IMR-90 (cell line): ENCODE measurements at regions not wholly inside any gene's neighbourhood (a gene's known extent, or its start where the extent isn't known, plus 50 kb on each side); places are given as distances from the start of the nearest gene placed in this dataset.

Experiments used
- ATAC-seq: fragments of 200-7000 bp; cut with Tn5 transposase; 2 replicates; pipeline ENCODE4 v1.9.1; 2020; ENCODE audit warnings: low read depth, mild to moderate bottlenecking, moderate library complexity
- BruUV-seq: library from RNA; stranded (reverse); fragments of 400-500 nt; replicated peaks from 2 replicates; lab custom pipeline; 2021; lab: Mats Ljungman, UMichigan
- CTCF ChIA-PET: fragments of 300-600 bp; formaldehyde crosslinking; extraction: SDS; loops from one replicate; lab custom pipeline; 2021; ENCODE audit warnings: antibody characterized with exemption; lab: Yijun Ruan, JAX
- POLR2A ChIA-PET: fragments of 300-600 bp; sonication (Branson Sonifier 250); formaldehyde crosslinking; loops from one replicate; lab custom pipeline; 2022; ENCODE audit warnings: antibody characterized with exemption; ENCODE audit not compliant: unreplicated experiment; lab: Charles Lee
- DNase-seq: peaks from one replicate; pipeline ENCODE4 v3.0.0; 2013
- H2AFZ ChIP-seq: replicated peaks from 2 replicates; pipeline ENCODE3; 2013; ENCODE audit warnings: low read length, mild to moderate bottlenecking; ENCODE audit not compliant: poor library complexity
- H2AK5ac ChIP-seq: 2 replicates; pipeline ENCODE4 v1.6.1; 2013; ENCODE audit warnings: low read depth, low read length, inconsistent platforms
- H2AK9ac ChIP-seq: replicated peaks from 2 replicates; pipeline ENCODE3; 2013; ENCODE audit warnings: mild to moderate bottlenecking, low read depth, low read length, moderate library complexity; ENCODE audit not compliant: poor library complexity
- H2BK120ac ChIP-seq: 2 replicates; pipeline ENCODE4 v1.6.1; 2013; ENCODE audit warnings: low read depth, low read length, inconsistent platforms
- H2BK15ac ChIP-seq: 3 replicates; pipeline ENCODE4 v1.6.1; 2013; ENCODE audit warnings: low read depth, low read length, inconsistent platforms
- H2BK20ac ChIP-seq: 2 replicates; pipeline ENCODE4 v1.6.1; 2013; ENCODE audit warnings: low read depth, mild to moderate bottlenecking, inconsistent platforms, low read length, moderate library complexity
- H2BK5ac ChIP-seq: 2 replicates; pipeline ENCODE4 v1.6.1; 2013; ENCODE audit warnings: mild to moderate bottlenecking, low read depth, low read length, inconsistent platforms; ENCODE audit not compliant: poor library complexity, severe bottlenecking
- H3K14ac ChIP-seq: replicated peaks from 2 replicates; pipeline ENCODE4 v1.6.1; 2013; ENCODE audit warnings: low read depth, low read length, inconsistent platforms
- H3K18ac ChIP-seq: 2 replicates; pipeline ENCODE4 v1.6.1; 2013; ENCODE audit warnings: low read depth, low read length, control low read depth
- H3K23ac ChIP-seq: 2 replicates; pipeline ENCODE4 v1.6.1; 2013; ENCODE audit warnings: low read depth, low read length, inconsistent platforms
- H3K27ac ChIP-seq: 2 replicates; pipeline ENCODE4 v1.5.1; 2013; ENCODE audit warnings: mild to moderate bottlenecking, control low read depth, low read length; ENCODE audit not compliant: insufficient read depth
- H3K27me3 ChIP-seq: 2 replicates; pipeline ENCODE4 v1.6.1; 2013; ENCODE audit warnings: low read length; ENCODE audit not compliant: control insufficient read depth, insufficient read depth
- H3K36me3 ChIP-seq: 2 replicates; pipeline ENCODE4 v1.6.1; 2013; ENCODE audit warnings: low read length, mixed read lengths; ENCODE audit not compliant: control insufficient read depth, insufficient read depth
- H3K4ac ChIP-seq: 2 replicates; pipeline ENCODE4 v1.6.1; 2013; ENCODE audit warnings: low read depth, low read length, inconsistent platforms
- H3K4me1 ChIP-seq: 2 replicates; pipeline ENCODE4 v1.6.1; 2013; ENCODE audit warnings: low read length, mixed read lengths; ENCODE audit not compliant: control insufficient read depth, insufficient read depth
- H3K4me2 ChIP-seq: 2 replicates; pipeline ENCODE4 v1.6.1; 2013; ENCODE audit warnings: low read depth, mild to moderate bottlenecking, control low read depth, low read length, moderate library complexity
- H3K4me3 ChIP-seq: 2 replicates; pipeline ENCODE4 v1.5.1; 2013; ENCODE audit warnings: low read depth, mild to moderate bottlenecking, control low read depth, low read length, moderate library complexity; ENCODE audit not compliant: insufficient read depth
- H3K56ac ChIP-seq: 2 replicates; pipeline ENCODE4 v1.6.1; 2013; ENCODE audit warnings: low read length, inconsistent platforms; ENCODE audit not compliant: insufficient read depth; ENCODE audit errors: extremely low read depth
- H3K79me1 ChIP-seq, 2 experiments: 2 replicates each; pipeline ENCODE4 v1.6.1; 2013; ENCODE audit warnings: low read length in 2 of 2, inconsistent platforms in 1 of 2, low read depth in 1 of 2
- H3K9ac ChIP-seq: 2 replicates; pipeline ENCODE4 v1.6.1; 2013; ENCODE audit warnings: low read depth, low read length, control low read depth
- H3K9me1 ChIP-seq: 2 replicates; pipeline ENCODE4 v1.6.1; 2013; ENCODE audit warnings: low read length, inconsistent platforms; ENCODE audit not compliant: insufficient read depth
- H3K9me3 ChIP-seq: 2 replicates; pipeline ENCODE4 v1.6.1; 2013; ENCODE audit warnings: low read length; ENCODE audit not compliant: control insufficient read depth, insufficient read depth
- H4K20me1 ChIP-seq: 2 replicates; pipeline ENCODE4 v1.6.1; 2013; ENCODE audit warnings: low read length, inconsistent platforms; ENCODE audit not compliant: insufficient read depth
- H4K5ac ChIP-seq: 2 replicates; pipeline ENCODE4 v1.6.1; 2013; ENCODE audit warnings: mild to moderate bottlenecking, low read depth, low read length, control low read depth
- H4K8ac ChIP-seq, 2 experiments: 2 replicates each; pipeline ENCODE4 v1.6.1; 2013; ENCODE audit warnings: low read depth in 2 of 2, low read length in 2 of 2, control low read depth in 1 of 2, inconsistent platforms in 1 of 2
- H4K91ac ChIP-seq: 2 replicates; pipeline ENCODE4 v1.6.1; 2013; ENCODE audit warnings: low read depth, low read length, inconsistent platforms; ENCODE audit not compliant: insufficient read depth
- BHLHE40 ChIP-seq: fragments of 150-350 bp; IDR thresholded peaks from 2 replicates; pipeline ENCODE4 v1.6.1; 2016; ENCODE audit warnings: mild to moderate bottlenecking, low read depth, low read length
- CEBPB ChIP-seq: IDR thresholded peaks from 2 replicates; pipeline ENCODE4 v1.6.1; 2012; ENCODE audit warnings: low read depth, low read length, improper control_type of control experiment
- CHD1 ChIP-seq: IDR thresholded peaks from 2 replicates; pipeline ENCODE4 v1.6.1; 2012; ENCODE audit warnings: low read depth, low read length, improper control_type of control experiment
- CTCF ChIP-seq: conservative IDR thresholded peaks from 2 replicates; pipeline ENCODE4 v1.5.1; 2012; ENCODE audit warnings: mild to moderate bottlenecking, low read depth, low read length, improper control_type of control experiment
- ELK1 ChIP-seq: fragments of 150-350 bp; IDR thresholded peaks from 2 replicates; pipeline ENCODE4 v1.6.1; 2016; ENCODE audit warnings: low read depth, mild to moderate bottlenecking, low read length, moderate library complexity, borderline replicate concordance
- FOS ChIP-seq: fragments of 150-350 bp; IDR thresholded peaks from 2 replicates; pipeline ENCODE4 v1.6.1; 2016; ENCODE audit warnings: low read depth, low read length
- MAFK ChIP-seq: IDR thresholded peaks from 2 replicates; pipeline ENCODE4 v1.6.1; 2012; ENCODE audit warnings: low read depth, low read length, improper control_type of control experiment
- MAZ ChIP-seq: IDR thresholded peaks from 2 replicates; pipeline ENCODE4 v1.6.1; 2012; ENCODE audit warnings: low read depth, mild to moderate bottlenecking, low read length, improper control_type of control experiment, moderate library complexity, borderline replicate concordance
- MXI1 ChIP-seq: IDR thresholded peaks from 2 replicates; pipeline ENCODE4 v1.6.1; 2012; ENCODE audit warnings: low read depth, mild to moderate bottlenecking, low read length, moderate library complexity, borderline replicate concordance
- NFE2L2 ChIP-seq: fragments of 150-350 bp; IDR thresholded peaks from 2 replicates; pipeline ENCODE4 v1.6.1; 2016; ENCODE audit warnings: low read depth, mild to moderate bottlenecking, low read length
- POLR2A ChIP-seq: IDR thresholded peaks from 2 replicates; pipeline ENCODE4 v1.6.1; 2012; ENCODE audit warnings: mild to moderate bottlenecking, low read depth, low read length
- RAD21 ChIP-seq: IDR thresholded peaks from 2 replicates; pipeline ENCODE4 v1.6.1; 2012; ENCODE audit warnings: low read length, improper control_type of control experiment
- RCOR1 ChIP-seq: IDR thresholded peaks from 2 replicates; pipeline ENCODE4 v1.6.1; 2012; ENCODE audit warnings: mild to moderate bottlenecking, low read length, improper control_type of control experiment; ENCODE audit not compliant: insufficient replicate concordance
- RFX5 ChIP-seq: IDR thresholded peaks from 2 replicates; pipeline ENCODE4 v1.8.0; 2012; ENCODE audit warnings: low read depth, mild to moderate bottlenecking, low read length, moderate library complexity
- SMC3 ChIP-seq: fragments of 150-350 bp; IDR thresholded peaks from 2 replicates; pipeline ENCODE4 v1.6.1; 2016; ENCODE audit warnings: low read depth, mild to moderate bottlenecking, antibody characterized with exemption, low read length, moderate library complexity
- USF2 ChIP-seq: fragments of 150-350 bp; IDR thresholded peaks from 2 replicates; pipeline ENCODE4 v1.6.1; 2017; ENCODE audit warnings: mild to moderate bottlenecking, antibody characterized with exemption, low read length, low read depth
- WGBS, 2 experiments: methylation state at CpG; one replicate each; pipeline versions ENCODE4 v1.1.5 to v1.1.7; 2013; ENCODE audit warnings: missing lambda C conversion rate in 2 of 2; ENCODE audit not compliant: insufficient read length in 1 of 2; ENCODE audit errors: extremely low coverage in 2 of 2; 5-methylcytosine and 5-hydroxymethylcytosine counted together
- dilution Hi-C: fragments of 300-500 bp; cut with HindIII; formaldehyde crosslinking; loops from one replicate; pipeline ENCODE4 v1.14.3; 2018; ENCODE audit warnings: low sequenced_read_pairs; ENCODE audit not compliant: unreplicated experiment
- in situ Hi-C: fragments of 300-500 bp; cut with MboI; formaldehyde crosslinking; loops from 3 replicates; pipeline ENCODE4 v1.14.3; 2019; ENCODE audit warnings: low sequenced_read_pairs, inconsistent platforms, mixed read lengths
- intact Hi-C: fragments of 100-400 bp; cut with micrococcal nuclease; formaldehyde crosslinking; loops from 2 replicates; pipeline ENCODE4 v1.10.0; 2022

- Histone ChIP-seq H2AK5ac (no peak overlapping the region), H2AK9ac (no peak overlapping the region), H3K9me1 (no peaks in the 10 kb centered on the region), H3K79me1 (no peaks in the 10 kb centered on the region), H4K91ac (no peak overlapping the region), H3K9ac (no peak overlapping the region), H4K8ac (no peak overlapping the region), H3K18ac (no peak overlapping the region), H4K5ac (no peak overlapping the region), H3K4me1 (no peaks in the 10 kb centered on the region), H3K4me2 (no peak overlapping the region), H3K23ac (no peak overlapping the region), H2BK15ac (no peak overlapping the region), H3K27me3 (no peaks in the 10 kb centered on the region), H2AFZ (no peak overlapping the region), H3K27ac (no peak overlapping the region), H3K56ac (no peak overlapping the region), H2BK120ac (no peak overlapping the region), H3K4ac (no peak overlapping the region), H3K4me3 (no peak overlapping the region), H3K36me3 (no peaks in the 10 kb centered on the region), H2BK20ac (no peak overlapping the region), H3K14ac (no peak overlapping the region), H4K20me1 (no peaks in the 10 kb centered on the region), H2BK5ac (no peak overlapping the region), H3K9me3 (no peaks in the 10 kb centered on the region)
- POLR2A ChIA-PET = no interaction called here
- no peak for DNase-seq
- no peak for ATAC-seq
- no TSS peak for BruUV-seq
- dilution Hi-C loops = no loop called here
- intact Hi-C loops = no loop called here
- in situ Hi-C loops = no loop called here
- CTCF ChIA-PET = no interaction called here
- WGBS, 2 experiments = no CpG with 5 or more reads among the region's 1 CpG
- TF ChIP-seq CEBPB (no peak), RAD21 (no peak), RCOR1 (no peak), MAFK (no peak), MXI1 (no peak), CTCF (no peak), NFE2L2 (no peak), POLR2A (no peak), RFX5 (no peak), BHLHE40 (no peak), SMC3 (no peak), FOS (no peak), CHD1 (no peak), USF2 (no peak), MAZ (no peak), ELK1 (no peak)
These were observed 98.1 kb upstream of the GBE1 start for GRCh38 chr3:81859524-81859923.
